ENCODE measurements at regions not wholly inside any gene's neighbourhood (a gene's known extent, or its start where the extent isn't known, plus 50 kb on each side); places are given as distances from the start of the nearest gene placed in this dataset.
"Not testable (repeated sequence)": the region's sequence is repeated elsewhere in the genome, so short reads cannot be mapped to it uniquely, and the experiment has no call there.

DNA sequence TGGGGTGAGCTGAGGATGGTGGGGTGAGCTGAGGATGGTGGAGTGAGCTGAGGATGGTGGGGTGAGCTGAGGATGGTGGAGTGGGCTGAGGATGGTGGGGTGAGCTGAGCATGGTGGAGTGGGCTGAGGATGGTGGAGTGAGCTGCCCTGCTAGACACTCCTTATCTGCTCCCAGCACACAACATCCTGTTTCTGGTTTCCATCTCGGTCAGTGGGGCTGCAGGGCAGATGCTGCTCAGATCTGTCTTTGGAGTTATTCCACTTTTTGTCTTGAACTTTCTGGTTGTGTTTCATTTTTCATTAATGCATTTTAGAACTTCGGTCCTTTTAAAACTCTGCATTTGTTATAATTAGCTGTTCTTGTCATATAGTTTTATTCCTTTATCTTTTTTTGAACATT is 67.9 kb upstream of the ANTXRL start:
- Histone ChIP-seq H3K4me3 (ENCODE audit: low read depth, low read length) (no peak overlapping the region), H3K27ac (ENCODE audit: extremely low read depth, low read depth, low read length) (no peak overlapping the region), H3K4me1 (ENCODE audit: control insufficient read depth, insufficient read depth, low read length) (no peaks in the 10 kb centered on the region), H3K9me3 (ENCODE audit: control insufficient read depth, insufficient read depth, low read depth, low read length) (no peaks in the 10 kb centered on the region), H3K36me3 (ENCODE audit: control insufficient read depth in 2 of 2, insufficient read depth in 1 of 2, low read length in 2 of 2) (no peaks in the 10 kb centered on the region)
- ChIA-PET POLR2A (no interaction called here), CTCF (interaction anchor here (0.6 to 0.7 kb wide), 3 partner anchors 9 to 123 kb away, joined by 3 to 4 read pairs (median 3); no protein-coding TSS in a partner anchor)
- TF ChIP-seq ZNF707 (tag by site-specific recombination; IDR thresholded peaks at IDR 0.05), result no peak
- TF ChIP-seq SCRT2 (tag by site-specific recombination; IDR thresholded peaks at IDR 0.05), result no peak
- TF ChIP-seq, protein P1, sequence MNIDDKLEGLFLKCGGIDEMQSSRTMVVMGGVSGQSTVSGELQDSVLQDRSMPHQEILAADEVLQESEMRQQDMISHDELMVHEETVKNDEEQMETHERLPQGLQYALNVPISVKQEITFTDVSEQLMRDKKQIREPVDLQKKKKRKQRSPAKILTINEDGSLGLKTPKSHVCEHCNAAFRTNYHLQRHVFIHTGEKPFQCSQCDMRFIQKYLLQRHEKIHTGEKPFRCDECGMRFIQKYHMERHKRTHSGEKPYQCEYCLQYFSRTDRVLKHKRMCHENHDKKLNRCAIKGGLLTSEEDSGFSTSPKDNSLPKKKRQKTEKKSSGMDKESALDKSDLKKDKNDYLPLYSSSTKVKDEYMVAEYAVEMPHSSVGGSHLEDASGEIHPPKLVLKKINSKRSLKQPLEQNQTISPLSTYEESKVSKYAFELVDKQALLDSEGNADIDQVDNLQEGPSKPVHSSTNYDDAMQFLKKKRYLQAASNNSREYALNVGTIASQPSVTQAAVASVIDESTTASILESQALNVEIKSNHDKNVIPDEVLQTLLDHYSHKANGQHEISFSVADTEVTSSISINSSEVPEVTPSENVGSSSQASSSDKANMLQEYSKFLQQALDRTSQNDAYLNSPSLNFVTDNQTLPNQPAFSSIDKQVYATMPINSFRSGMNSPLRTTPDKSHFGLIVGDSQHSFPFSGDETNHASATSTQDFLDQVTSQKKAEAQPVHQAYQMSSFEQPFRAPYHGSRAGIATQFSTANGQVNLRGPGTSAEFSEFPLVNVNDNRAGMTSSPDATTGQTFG (tag by site-specific recombination; IDR thresholded peaks at IDR 0.05; ENCODE audit: borderline replicate concordance), result no peak
- no peak for TF ChIP-seq ZNF585B (tag by site-specific recombination; IDR thresholded peaks at IDR 0.05)
- no peak for TF ChIP-seq MEIS1 (CRISPR knock-in tag; IDR thresholded peaks at IDR 0.05; ENCODE audit: borderline replicate concordance)
- TF ChIP-seq KLF9 (tag by site-specific recombination; IDR thresholded peaks at IDR 0.05; ENCODE audit: low read depth), result no peak
- TF ChIP-seq, protein P2, sequence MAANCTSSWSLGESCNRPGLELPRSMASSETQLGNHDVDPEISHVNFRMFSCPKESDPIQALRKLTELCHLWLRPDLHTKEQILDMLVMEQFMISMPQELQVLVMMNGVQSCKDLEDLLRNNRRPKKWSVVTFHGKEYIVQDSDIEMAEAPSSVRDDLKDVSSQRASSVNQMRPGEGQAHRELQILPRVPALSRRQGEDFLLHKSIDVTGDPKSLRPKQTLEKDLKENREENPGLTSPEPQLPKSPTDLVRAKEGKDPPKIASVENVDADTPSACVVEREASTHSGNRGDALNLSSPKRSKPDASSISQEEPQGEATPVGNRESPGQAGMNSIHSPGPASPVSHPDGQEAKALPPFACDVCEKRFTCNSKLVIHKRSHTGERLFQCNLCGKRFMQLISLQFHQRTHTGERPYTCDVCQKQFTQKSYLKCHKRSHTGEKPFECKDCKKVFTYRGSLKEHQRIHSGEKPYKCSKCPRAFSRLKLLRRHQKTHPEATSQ (tag by site-specific recombination; IDR thresholded peaks at IDR 0.05), result no peak
- TF ChIP-seq, protein P3, sequence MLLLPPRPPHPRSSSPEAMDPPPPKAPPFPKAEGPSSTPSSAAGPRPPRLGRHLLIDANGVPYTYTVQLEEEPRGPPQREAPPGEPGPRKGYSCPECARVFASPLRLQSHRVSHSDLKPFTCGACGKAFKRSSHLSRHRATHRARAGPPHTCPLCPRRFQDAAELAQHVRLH (tag by site-specific recombination; IDR thresholded peaks at IDR 0.05), result no peak
- TF ChIP-seq ZNF768 (tag by site-specific recombination; IDR thresholded peaks at IDR 0.05), result no peak
- no peak for TF ChIP-seq ZNF514 (tag by site-specific recombination; IDR thresholded peaks at IDR 0.05)
- TF ChIP-seq ZNF501 (tag by site-specific recombination; IDR thresholded peaks at IDR 0.05), result no peak
- no peak for TF ChIP-seq ZNF76 (tag by site-specific recombination; IDR thresholded peaks at IDR 0.05; ENCODE audit: borderline replicate concordance, low read depth)
- TF ChIP-seq ZNF292 (tag by site-specific recombination; IDR thresholded peaks at IDR 0.05; ENCODE audit: borderline replicate concordance, low read depth), result no peak
- no peak for TF ChIP-seq ZNF785 (tag by site-specific recombination; IDR thresholded peaks at IDR 0.05)
- no peak for TF ChIP-seq ZNF223 (tag by site-specific recombination; IDR thresholded peaks at IDR 0.05)
- TF ChIP-seq, protein P4, sequence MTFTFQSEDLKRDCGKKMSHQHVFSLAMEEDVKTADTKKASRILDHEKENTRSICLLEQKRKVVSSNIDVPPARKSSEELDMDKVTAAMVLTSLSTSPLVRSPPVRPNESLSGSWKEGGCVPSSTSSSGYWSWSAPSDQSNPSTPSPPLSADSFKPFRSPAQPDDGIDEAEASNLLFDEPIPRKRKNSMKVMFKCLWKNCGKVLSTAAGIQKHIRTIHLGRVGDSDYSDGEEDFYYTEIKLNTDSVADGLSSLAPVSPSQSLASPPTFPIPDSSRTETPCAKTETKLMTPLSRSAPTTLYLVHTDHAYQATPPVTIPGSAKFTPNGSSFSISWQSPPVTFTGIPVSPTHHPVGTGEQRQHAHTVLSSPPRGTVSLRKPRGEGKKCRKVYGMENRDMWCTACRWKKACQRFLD (tag by site-specific recombination; IDR thresholded peaks at IDR 0.05), result no peak
- no peak for TF ChIP-seq ZSCAN23 (tag by site-specific recombination; IDR thresholded peaks at IDR 0.05)
- TF ChIP-seq, protein P5, sequence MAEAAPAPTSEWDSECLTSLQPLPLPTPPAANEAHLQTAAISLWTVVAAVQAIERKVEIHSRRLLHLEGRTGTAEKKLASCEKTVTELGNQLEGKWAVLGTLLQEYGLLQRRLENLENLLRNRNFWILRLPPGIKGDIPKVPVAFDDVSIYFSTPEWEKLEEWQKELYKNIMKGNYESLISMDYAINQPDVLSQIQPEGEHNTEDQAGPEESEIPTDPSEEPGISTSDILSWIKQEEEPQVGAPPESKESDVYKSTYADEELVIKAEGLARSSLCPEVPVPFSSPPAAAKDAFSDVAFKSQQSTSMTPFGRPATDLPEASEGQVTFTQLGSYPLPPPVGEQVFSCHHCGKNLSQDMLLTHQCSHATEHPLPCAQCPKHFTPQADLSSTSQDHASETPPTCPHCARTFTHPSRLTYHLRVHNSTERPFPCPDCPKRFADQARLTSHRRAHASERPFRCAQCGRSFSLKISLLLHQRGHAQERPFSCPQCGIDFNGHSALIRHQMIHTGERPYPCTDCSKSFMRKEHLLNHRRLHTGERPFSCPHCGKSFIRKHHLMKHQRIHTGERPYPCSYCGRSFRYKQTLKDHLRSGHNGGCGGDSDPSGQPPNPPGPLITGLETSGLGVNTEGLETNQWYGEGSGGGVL (tag by site-specific recombination; IDR thresholded peaks at IDR 0.05), result no peak
- TF ChIP-seq ZNF394 (tag by site-specific recombination; IDR thresholded peaks at IDR 0.05; ENCODE audit: borderline replicate concordance), result no peak
- no peak for TF ChIP-seq ZFP3 (tag by site-specific recombination; IDR thresholded peaks at IDR 0.05; ENCODE audit: low read depth)

DNA sequence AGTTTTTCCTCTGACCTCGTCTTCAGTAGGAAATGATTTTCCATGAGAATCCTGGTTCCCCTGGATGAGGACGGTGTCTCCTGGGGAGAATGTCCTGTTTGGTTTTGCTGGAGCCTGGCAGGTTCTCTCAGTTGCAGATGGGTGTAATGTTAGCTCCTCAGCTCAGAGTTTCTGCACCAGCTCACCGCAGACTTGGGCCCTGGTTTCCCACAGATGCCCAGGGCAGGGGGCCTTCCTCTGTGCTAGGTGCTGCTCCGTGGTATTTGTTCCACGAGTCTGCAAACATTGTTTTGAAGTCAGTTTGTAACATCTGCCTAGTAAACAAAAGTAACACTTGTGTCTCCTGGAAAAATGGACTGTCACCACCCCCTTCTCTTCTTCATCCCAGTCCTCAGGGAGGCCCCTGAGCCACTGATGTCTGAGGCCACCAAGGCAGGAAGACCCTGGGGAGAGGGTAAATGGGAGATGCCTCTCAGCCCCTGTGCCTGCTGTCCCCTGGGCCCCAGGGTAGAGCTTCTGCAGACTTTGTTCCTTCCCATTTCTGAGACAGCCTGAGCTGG is 67.3 kb upstream of the ANTXRL start:
- CTCF ChIA-PET, result interaction anchor here (0.6 to 1.0 kb wide), 3 partner anchors 8 to 124 kb away, joined by 3 to 4 read pairs (median 3); no protein-coding TSS in a partner anchor
- H3K27ac ChIP-seq (ENCODE audit: extremely low read depth, low read depth, low read length); H3K4me3 ChIP-seq (ENCODE audit: low read depth, low read length); POLR2A ChIA-PET; H3K9me3 ChIP-seq (ENCODE audit: control insufficient read depth, insufficient read depth, low read depth, low read length); H3K4me1 ChIP-seq (ENCODE audit: control insufficient read depth, insufficient read depth, low read length); H3K36me3 ChIP-seq (ENCODE audit: control insufficient read depth in 2 of 2, insufficient read depth in 1 of 2, low read length in 2 of 2): not testable (repeated sequence)

Data from HEK293 (cell line).